HG03103 (cell line): ENCODE measurements at regions not wholly inside any gene's neighbourhood (a gene's known extent, or its start where the extent isn't known, plus 50 kb on each side); places are given as distances from the start of the nearest gene placed in this dataset.

Experiments
- ATAC-seq: cut with Tn5 transposase; IDR thresholded peaks from one replicate; pipeline ENCODE4 v1.9.1; 2021; ENCODE audit warnings: low read depth; ENCODE audit not compliant: unreplicated experiment

- peak; percentile 60 for ATAC-seq
Observed at GRCh38 chr14:71523630-71524319, 408.5 kb upstream of the RGS6 start.

GRCh38 chr14:71524320-71524982, 407.8 kb upstream of the RGS6 start:
- no peak for ATAC-seq

- ATAC-seq = no peak
Observed at GRCh38 chr14:71525663-71526221, 406.5 kb upstream of the RGS6 start.

- ATAC-seq = no peak
Observed at GRCh38 chr14:71526388-71526787, 405.8 kb upstream of the RGS6 start.

GRCh38 chr14:71527838-71528237, 404.4 kb upstream of the RGS6 start:
- ATAC-seq = no peak

- no peak for ATAC-seq
Observed at GRCh38 chr14:71529848-71530247, 402.4 kb upstream of the RGS6 start.

- ATAC-seq = no peak
Observed at GRCh38 chr14:71532344-71532743, 399.9 kb upstream of the RGS6 start.

- ATAC-seq = no peak
Observed at GRCh38 chr14:71532790-71533189, 399.4 kb upstream of the RGS6 start.

GRCh38 chr14:71533390-71533789, 398.8 kb upstream of the RGS6 start:
- ATAC-seq = no peak

GRCh38 chr14:71533800-71534199, 398.4 kb upstream of the RGS6 start:
- no peak for ATAC-seq

GRCh38 chr14:71534506-71534905, 397.7 kb upstream of the RGS6 start:
- no peak for ATAC-seq

GRCh38 chr14:71536015-71536740, 396.1 kb upstream of the RGS6 start:
- ATAC-seq = no peak

GRCh38 chr14:71536927-71537772, 395.1 kb upstream of the RGS6 start:
- ATAC-seq = no peak

- ATAC-seq = no peak
Observed at GRCh38 chr14:71538288-71538687, 393.9 kb upstream of the RGS6 start.

- ATAC-seq = no peak
Observed at GRCh38 chr14:71538938-71539649, 393.1 kb upstream of the RGS6 start.

- ATAC-seq = no peak
Observed at GRCh38 chr14:71539650-71540285, 392.5 kb upstream of the RGS6 start.

GRCh38 chr14:71541271-71541670, 391.0 kb upstream of the RGS6 start:
- ATAC-seq = no peak

GRCh38 chr14:71541973-71542690, 390.1 kb upstream of the RGS6 start:
- ATAC-seq = no peak
